GM18951 (cell line): ENCODE measurements at regions not wholly inside any gene's neighbourhood (a gene's known extent, or its start where the extent isn't known, plus 50 kb on each side); places are given as distances from the start of the nearest gene placed in this dataset.

ENCODE experiments used
- POLR2A ChIP-seq: IDR thresholded peaks from 4 replicates; pipeline ENCODE4 v1.6.1; 2011; ENCODE audit warnings: mild to moderate bottlenecking; ENCODE audit not compliant: insufficient read length, insufficient read depth; ENCODE audit errors: extremely low read depth
- in situ Hi-C: fragments of 300-500 bp; cut with MboI; formaldehyde crosslinking; loops from one replicate; pipeline ENCODE4 v1.12.0; 2022; ENCODE audit warnings: low sequenced_read_pairs, mixed read lengths, inconsistent platforms; ENCODE audit not compliant: unreplicated experiment

GRCh38 chr6:40247516-40248115 is 313.4 kb upstream of the MOCS1 start:
- in situ Hi-C loops = no loop called here
- TF ChIP-seq POLR2A = no peak

- in situ Hi-C loops = no loop called here
- TF ChIP-seq POLR2A = no peak
These were observed 310.4 kb upstream of the MOCS1 start for GRCh38 chr6:40244699-40245098.

- in situ Hi-C loops = no loop called here
- TF ChIP-seq POLR2A = no peak
These were observed 298.4 kb upstream of the MOCS1 start for GRCh38 chr6:40232698-40233097.

GRCh38 chr6:40227735-40228134 is 293.5 kb upstream of the MOCS1 start:
- in situ Hi-C loops = no loop called here
- TF ChIP-seq POLR2A = no peak

- in situ Hi-C loops = no loop called here
- TF ChIP-seq POLR2A = no peak
These were observed 288.1 kb upstream of the MOCS1 start for GRCh38 chr6:40222354-40222753.

GRCh38 chr6:40219799-40220198 is 285.5 kb upstream of the MOCS1 start:
- no peak for TF ChIP-seq POLR2A
- in situ Hi-C loops = no loop called here

GRCh38 chr6:40210628-40211056 is 276.4 kb upstream of the MOCS1 start:
- in situ Hi-C loops = no loop called here
- TF ChIP-seq POLR2A = no peak

DNA sequence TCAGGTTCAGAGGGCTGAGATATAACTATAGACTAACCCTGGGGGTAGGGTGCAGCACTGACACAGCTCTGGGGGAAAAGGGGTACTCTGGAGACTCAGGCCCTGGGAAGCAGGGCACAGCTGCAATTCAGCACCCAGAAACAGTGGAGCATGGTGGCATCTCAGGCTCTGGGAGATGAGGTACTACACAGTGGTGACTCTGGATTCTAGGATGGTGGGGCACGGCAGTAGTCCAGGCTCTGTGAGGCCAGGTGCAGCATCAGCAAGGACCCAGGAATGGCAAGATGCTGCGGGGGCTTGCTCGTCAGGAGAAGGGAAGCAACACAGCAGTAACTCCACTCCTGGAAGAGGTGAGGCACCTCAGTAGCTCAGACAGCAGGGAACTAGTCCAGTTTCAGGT is 271.5 kb upstream of the MOCS1 start:
- in situ Hi-C loops = no loop called here
- no peak for TF ChIP-seq POLR2A

DNA sequence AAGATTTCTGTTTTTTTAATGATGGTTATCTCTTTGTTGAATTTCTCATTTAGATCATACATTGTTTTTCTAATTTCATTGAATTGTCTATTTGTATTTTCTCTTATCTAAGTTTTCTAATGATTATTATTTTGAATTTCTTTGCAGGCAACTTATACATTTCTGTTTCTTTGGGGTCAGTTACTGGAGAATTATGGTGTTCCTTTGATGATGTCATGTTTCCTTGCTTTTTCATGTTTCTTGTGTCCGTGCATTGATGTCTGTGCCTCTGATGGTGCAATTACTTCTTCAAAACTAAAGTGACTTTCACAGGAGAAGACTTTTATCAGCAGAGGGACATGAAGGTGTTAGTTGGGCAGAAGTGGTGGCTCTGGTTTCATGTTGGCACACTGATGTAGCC is 270.7 kb upstream of the MOCS1 start:
- in situ Hi-C loops = no loop called here
- no peak for TF ChIP-seq POLR2A

- TF ChIP-seq POLR2A = no peak
- in situ Hi-C loops = no loop called here
These were observed 263.1 kb upstream of the MOCS1 start for GRCh38 chr6:40197371-40197770.

GRCh38 chr6:40196135-40196518 is 261.9 kb upstream of the MOCS1 start:
- TF ChIP-seq POLR2A = no peak
- in situ Hi-C loops = no loop called here

GRCh38 chr6:40195428-40196134 is 261.3 kb upstream of the MOCS1 start:
- in situ Hi-C loops = no loop called here

DNA sequence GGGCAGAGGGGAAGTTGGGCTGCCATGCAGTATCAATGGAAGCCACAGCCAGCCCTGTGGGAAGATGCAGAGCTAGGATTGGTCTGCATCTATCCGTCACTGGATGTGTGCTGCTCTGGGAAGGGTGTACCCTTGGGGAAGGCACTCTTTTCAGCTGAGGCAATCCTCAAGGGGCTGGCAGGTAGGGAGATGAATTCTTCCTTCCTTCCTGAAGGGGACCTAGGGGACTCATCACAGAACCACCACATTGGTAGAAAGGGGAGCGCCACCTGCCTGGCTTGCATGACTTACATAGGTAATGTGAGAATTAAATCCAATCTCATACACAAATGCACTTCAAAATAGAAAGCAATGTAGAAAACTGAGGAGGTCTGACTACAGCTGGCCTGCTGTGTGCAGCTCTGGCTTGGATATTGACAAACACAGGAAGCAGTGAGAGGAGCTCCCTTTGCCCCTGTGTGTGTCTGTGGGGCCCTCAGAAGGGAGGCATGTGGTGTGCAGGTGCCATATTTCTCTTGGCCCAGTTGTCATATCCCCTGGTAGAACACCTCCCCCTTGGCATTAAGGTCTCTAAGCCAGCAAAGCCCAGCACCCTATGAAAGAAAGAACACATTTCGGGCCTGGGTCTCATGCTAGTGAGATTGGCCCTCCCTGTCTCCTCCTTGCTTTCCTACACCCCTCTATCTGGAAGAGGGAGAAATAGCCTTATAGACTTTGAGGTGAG is 260.3 kb upstream of the MOCS1 start:
- in situ Hi-C loops = no loop called here
- no peak for TF ChIP-seq POLR2A

More at GRCh38 chr6:40195428-40196134, 261.3 kb upstream of the MOCS1 start:
- TF ChIP-seq POLR2A = no peak

DNA sequence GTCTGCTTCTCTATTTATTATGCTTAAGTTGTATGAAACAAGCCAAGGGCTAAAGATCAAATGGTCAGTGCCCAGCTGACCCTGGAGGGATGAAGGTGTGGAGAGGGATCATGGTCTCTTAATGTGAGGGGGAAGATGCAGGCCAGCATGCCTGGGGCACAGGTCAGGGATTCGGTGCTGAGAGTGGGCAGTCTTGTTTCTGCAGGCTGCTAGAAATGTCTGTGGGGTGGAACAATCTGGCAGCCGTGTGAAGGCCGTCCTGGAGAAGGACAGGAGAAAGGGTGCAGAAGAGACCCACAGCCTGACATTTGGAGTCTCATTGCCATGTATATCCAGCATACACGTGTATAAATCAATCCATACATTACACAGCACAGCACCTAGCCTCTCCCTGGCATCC is 258.3 kb upstream of the MOCS1 start:
- no peak for TF ChIP-seq POLR2A
- in situ Hi-C loops = no loop called here
